HG02571 (cell line): ENCODE measurements at regions not wholly inside any gene's neighbourhood (a gene's known extent, or its start where the extent isn't known, plus 50 kb on each side); places are given as distances from the start of the nearest gene placed in this dataset.
"Not testable (repeated sequence)": the region's sequence is repeated elsewhere in the genome, so short reads cannot be mapped to it uniquely, and the experiment has no call there.

Source experiments
- ATAC-seq: cut with Tn5 transposase; IDR thresholded peaks from one replicate; pipeline ENCODE4 v1.9.1; 2021; ENCODE audit warnings: mild to moderate bottlenecking, moderate library complexity; ENCODE audit not compliant: unreplicated experiment

DNA sequence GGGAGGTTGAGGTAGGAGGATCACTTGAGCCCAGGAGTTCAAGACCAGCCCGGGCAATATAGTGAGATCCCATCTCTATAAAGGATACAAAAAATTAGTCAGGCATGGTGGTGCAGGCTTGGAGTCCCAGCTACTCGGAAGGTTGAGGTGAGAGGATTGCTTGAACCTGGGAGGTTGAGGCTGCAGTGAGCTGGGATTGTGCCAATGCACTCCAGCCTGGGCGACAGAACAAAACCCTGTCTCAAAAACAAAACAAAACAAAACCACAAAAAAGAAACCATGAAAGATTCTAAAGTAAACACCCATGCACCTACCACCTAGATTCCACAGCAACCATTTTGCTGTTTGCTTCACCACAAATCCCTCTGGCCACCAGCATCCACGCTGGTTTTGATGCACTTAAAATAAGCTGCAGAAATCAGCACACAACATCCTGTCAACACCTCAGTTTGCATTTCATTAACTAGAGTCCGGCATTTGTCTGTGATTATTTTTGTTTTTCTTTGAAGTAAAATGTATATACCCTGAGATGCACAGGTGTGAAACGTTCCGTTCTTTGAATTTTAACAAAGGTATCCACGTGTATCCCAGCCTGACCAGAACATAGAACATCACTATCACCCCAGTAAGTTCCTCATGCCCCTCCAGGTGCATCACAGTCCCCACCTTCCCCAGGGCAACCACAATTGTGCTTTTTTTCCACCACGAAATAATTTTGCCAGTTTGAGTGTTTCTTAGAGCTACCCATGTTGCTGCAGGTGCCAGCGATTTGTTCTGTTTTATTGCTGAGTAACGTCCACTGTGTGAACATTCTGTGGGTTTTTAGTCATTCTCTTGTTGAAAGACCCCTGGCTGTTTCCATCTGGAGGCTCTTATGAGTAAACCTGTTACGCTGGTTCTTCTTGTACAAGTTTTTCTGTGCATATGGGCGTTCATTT lies 191.5 kb downstream of the SEC14L1 start:
- no peak for ATAC-seq

DNA sequence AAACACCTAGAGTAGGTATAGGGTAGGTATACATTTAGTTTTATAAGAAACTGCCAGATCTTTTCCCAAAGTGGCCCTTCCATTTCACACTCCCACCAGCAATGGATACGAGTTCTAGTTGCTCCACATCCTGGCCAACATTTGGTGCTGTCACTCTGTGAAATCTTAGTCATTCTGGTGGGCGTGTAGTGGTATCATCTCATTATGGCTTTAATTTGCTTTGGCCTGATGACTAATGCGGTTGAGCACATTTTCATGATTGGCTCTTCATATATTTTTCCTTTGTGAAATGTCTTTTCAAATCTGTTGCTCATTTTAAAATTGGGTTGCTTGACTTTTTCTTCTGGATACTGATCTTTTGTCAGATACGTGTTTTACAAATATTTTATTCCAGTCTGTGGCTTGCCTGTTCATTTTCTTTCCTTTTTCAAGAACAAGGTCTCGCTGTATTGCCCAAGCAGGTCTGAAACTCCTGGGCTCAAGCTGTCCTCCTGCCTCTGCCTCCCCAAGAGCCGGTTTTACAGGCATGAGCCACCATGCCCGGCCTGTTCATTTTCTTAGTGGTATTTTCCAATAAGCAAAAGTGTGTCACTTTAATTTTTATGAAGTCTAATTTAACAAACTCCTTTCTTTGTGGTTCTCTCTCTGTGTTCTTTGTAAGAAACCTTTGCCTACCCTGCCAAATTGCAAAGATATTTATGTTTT lies 192.4 kb downstream of the SEC14L1 start:
- no peak for ATAC-seq

DNA sequence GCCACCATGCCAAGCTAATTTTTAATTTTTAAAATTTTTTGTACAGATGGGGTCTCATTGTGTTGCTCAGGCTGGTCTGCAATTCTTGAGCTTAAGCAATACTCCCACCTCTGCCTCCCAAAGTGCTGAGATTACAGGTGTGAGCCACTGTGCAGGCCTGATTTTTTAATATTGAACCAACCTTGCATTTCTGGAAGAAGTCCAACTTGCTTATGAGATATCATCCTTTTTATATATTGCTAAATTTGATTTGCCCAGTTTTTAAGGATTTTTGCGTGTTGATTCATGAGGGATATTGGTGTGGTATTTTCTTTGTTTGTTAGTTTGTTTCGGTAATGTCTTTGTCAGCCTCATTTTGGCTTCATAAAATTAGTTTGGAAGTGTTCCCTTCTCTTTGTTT lies 196.4 kb downstream of the SEC14L1 start:
- ATAC-seq = no peak

DNA sequence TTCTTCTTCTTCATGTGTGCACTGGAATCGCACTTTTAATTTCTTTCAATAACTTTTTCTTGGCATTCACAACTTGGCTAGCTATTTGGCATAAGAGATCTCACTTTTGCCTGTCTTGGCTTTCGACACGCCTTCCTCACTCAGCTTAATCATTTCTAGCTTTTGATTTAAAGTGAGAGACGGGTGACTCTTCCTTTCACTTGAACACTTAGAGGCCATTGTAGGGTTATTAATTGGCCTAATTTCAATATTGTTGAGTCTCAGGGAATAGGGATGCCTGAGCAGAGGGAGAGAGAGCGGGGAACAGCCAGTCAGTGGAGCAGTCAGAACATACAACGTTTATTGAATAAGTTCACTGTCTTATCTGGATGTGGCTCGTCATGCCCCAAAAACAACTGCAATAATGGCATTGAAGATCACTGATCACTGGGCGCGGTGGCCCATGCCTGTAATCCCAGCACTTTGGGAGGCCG lies 200.3 kb downstream of the SEC14L1 start:
- ATAC-seq = no peak

DNA sequence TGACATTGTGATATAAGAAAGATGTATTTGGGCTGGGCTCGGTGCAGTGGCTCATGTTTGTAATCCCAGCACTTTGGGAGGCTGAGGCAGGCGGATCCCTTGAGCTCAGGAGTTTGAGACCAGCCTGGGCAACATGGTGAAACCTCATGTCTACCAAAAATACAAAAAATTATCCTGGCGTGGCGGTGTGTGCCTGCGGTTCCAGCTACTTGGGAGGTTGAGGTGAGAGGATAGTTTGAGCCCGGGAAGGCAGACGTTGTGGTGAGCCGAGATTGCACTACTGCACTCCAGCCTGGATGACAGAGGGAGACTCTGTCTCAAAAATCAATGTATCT lies 201.9 kb downstream of the SEC14L1 start:
- not testable (repeated sequence) for ATAC-seq

DNA sequence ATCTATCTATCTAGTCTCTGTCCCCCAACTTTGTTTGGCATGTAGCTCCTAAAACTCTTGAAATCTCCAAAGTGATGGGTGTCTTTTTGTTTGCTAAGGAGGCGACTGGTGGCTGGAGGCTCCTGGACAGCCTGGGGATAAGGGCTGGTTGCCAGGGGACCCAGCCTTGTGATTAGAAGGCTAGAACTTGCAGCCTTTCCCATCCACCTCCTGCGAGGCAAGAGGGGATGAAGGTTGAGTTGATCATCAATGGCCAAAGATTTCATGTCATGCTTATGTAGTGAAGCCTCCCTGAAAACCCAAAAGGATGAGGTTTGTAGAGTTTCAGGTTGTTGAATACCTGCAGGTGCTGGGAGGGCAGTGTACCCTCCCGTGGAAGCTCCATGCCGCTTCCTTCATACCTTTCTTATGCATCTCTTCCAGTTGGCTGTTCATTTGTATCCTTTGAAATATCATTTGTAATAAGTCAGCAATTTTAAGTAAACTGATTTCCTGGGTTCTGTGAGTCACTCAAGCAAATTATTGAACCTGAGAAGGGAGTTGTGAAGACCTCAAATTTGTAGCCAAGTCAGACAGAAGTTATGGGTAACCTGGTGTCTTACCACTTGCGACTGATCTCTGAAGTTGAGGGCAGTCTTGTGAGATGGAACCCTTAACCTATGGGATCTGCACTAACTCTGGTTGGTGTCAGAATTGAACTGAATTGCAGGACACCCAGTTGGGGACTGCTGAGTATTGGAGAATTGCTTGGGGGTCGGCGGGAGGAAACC lies 202.4 kb downstream of the SEC14L1 start:
- no peak for ATAC-seq

DNA sequence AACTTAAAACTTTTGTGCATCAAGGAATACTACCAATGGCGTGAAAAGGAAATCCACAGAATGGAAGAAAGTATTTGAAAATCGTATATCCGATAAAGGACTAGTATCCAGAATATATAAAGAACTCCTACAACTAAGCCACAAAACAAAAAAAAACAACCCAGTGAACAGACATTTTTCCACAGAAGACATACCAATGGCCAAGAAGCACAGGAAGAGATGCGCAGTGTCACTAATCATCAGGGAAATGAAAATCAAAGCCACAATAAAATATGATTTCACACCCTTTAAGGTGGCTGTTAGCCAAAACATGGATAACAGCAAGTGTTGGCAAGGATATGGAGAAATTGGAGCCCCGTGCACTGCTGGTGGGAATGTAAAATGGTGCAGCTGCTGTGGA lies 203.3 kb downstream of the SEC14L1 start:
- no peak for ATAC-seq

DNA sequence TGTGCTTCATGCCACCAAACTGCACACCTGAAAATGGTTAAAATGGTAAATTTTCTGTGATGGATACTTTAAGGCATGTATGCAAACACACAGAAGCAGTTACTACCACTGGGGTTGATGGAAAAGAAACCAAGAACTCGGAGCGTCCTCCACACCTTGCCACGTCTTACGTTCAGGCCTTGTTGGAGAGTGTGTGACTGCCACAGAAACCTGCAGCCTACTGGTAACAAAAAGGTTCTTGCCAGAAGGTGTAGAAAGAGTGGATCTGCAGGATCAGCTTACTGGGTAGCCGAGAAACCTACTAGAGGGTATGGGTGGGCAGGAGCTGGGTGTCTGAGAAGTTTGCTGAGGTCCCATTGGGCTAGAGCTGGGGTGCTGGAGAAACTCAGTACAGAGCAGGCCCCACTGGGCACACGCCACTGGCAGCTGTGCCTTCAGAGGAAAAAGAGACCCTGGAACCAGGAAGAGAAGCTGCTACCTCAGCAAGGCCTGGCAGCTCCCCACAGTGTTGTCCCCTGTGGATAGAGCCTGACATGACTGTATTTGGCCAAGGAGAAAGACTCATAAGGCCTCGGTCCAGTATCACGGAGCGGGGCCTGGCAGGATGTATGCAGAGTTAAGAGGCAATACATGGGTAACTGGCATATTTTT lies 204.6 kb downstream of the SEC14L1 start:
- ATAC-seq = no peak

DNA sequence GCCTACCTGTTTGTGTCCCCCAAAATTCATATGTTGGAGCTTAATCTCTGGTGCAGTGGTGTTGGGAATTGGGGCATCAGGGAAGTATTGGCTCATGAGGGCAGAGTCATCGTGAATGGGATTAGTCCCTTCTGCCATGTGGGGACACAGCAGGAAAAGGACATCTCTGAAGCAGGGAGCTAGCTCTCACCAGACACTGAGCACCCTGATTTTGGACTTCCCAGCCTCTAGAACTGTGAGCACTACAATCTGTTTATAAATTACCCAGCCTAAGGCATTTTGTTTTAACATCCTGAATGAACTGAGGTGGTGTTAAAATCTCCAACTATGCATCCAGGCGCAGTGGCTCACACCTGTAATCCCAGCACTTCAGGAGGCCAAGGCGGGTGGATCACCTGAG lies 206.0 kb downstream of the SEC14L1 start:
- ATAC-seq = no peak

DNA sequence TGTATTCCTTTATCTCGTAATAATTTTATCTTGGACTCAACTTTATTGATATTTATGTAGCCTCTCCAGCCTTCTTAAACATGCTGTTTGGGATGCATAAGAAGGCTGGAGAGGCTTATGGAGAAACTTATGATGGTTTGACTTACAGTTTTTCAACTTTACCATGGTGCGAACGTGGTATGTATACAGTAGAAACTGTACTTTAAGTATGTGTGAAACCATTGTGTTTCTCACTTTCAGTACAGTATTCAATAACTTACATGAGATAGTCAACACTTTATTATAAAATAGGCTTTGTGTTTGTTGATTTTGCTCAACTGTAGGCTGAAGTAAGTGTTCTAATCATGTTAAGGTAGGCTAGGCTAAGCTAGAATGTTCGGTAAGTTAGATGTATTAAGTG lies 206.8 kb downstream of the SEC14L1 start:
- ATAC-seq = no peak

DNA sequence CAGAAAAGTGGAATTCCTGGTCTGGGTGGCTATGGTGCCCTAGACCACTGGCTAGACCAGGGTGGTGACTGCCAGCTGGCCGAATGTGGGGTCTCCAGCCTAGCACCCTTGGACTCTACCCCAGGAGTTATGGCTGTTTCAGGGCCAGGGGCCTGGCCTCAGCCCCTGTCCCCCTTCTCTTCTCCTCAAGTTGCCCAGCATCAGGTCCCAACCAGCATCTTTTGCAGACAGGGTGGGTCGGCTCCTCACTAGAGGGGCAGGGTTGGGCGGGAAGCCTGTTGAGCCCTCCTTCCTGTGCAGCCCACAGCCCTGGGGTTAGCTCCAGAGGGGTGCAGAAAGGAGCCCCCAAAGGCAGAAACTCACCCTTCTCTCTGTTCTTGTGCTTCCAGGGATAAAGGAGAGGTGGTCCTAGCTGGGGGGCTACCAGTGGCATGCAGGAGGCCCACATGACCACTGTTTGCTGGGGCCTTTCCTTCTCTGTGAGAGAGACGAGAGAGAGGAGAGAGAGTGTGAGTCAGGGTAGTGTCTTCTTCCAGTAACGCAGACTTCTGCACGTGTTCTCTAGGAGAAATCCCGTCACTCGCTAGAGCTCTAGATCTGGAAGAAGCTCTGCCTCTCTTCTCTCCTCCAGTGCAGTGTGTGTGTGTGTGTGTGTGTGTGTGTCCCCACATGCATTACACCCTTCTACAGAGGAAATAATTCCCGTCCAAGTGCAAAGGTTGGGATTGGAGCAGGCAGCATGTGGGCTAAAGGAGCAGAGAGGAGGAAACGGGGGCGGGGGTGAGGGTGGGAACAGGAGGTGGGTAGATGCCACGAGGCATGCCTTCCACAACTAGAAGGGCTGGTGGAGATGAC lies 209.4 kb downstream of the SEC14L1 start:
- no peak for ATAC-seq

DNA sequence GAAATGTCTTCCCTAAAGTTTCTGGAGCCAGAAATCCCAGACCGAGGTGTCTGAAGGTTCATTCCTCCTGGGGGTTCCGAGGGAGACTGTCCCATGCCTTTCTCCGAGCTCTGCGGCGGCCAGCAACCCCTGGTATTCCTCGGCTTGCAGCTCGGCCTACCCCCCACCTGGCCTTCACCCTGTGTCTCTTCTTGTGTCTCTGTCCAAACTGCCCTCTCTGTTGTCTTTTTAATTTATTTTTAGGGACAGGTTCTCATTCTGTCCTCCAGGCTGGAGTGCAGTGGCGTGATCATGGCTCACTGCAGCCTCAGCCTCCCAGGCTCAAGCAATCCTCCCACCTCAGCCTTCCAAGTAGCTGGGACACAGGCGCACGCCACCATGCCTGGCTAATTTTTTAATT lies 211.7 kb downstream of the SEC14L1 start:
- ATAC-seq = no peak

DNA sequence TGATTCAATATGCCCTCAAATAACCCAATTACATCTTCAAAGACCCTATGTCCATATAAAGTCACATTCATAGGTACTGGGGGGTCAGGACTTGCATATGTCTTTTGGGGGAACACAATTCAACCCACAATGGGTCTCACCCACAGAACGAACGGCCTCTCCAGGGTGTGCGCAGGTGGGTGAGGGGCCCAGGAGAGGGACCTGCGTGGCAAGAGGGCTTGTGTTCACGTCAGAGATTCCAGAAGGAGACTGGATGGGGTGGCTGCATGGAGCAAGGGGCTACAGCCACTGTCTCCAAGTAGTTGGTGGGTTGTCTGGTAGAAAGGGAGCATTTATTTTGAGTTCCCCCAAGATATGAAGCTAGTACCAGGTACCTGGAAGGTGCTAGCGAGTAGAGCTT lies 212.2 kb downstream of the SEC14L1 start:
- no peak for ATAC-seq

DNA sequence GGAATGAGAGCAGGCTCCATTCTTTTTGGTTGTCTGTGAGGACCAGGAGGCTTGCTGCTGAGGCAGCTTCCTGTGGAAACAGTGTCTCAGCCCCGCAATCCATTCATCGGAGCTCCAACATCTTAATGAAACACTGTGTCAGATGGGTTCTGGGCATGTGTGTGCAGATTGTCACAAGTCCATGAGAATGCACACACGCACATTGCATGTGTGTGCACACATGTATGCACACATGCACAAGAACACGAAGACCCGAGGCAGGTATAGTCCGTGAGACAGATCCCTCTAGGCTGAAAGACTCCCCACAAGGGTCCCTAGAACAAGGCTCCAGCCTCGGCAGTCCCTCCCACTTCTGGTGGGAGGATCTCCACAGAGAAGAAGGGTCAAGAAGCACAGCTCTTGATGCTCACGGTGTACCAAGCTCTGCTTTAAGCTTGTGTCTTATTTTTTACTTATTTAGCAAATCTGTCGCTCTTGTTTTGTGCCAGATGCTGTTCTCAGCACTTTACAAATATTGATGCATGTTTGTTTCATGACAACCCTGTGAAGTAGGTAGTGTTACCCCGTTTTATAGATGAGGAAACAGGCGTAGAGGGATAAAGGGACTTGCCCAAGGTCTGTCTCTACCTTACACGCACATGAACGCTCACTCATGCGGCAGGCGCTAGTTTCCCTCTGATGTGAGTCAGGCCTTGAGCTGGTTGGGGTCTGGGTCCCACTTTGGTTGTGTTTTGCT lies 213.1 kb downstream of the SEC14L1 start:
- no peak for ATAC-seq

DNA sequence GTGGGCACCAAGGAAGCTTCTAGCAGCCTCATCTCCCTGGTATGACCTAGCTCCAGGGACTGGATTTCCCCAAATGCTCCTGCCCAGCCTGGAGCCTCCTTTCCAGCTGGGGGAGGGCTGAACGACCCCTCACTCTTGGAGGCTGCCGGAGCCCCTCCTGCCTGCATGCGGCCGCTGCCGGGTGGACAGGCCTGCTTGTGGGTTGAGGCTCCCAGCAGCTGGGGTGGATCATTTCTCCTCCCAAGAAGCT lies 213.6 kb downstream of the SEC14L1 start:
- no peak for ATAC-seq

DNA sequence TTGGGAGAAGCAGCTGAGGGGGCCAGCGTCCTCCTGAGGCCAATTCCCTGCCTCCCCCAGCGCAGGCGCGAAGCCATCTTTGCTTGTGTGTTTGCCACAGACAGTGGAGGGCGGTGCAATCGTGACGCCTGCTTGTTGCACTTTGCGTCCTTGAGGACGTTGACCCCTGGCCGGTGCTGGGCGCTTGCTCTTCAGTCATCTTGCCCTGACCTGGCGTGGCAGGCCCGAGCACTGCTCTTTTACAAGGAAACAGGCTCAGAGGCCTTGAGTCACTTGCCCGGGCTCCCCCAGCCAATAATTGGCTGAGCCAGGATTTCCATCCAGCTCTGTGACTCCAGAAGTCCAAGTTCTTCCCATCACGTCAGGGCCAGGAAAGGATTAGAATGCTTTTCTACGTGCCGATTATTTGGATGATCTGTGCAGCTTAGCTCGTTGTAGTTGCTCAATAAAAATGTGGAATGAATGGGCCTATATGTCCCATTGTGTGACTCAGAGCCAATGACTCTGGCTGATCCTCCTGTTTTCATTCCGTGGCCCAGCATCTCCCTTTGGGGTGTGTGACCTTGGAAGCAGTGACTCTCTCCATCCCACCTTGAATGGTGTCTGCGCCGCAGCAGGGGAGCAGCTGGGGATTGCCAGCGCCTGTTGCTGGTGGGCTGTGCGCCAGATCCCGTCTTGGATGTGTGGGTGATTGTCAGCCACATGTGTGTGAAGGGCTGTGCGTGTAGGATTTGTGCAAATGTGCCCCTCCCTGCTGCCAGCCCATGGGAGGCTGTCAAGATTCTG lies 214.1 kb downstream of the SEC14L1 start:
- ATAC-seq = no peak

DNA sequence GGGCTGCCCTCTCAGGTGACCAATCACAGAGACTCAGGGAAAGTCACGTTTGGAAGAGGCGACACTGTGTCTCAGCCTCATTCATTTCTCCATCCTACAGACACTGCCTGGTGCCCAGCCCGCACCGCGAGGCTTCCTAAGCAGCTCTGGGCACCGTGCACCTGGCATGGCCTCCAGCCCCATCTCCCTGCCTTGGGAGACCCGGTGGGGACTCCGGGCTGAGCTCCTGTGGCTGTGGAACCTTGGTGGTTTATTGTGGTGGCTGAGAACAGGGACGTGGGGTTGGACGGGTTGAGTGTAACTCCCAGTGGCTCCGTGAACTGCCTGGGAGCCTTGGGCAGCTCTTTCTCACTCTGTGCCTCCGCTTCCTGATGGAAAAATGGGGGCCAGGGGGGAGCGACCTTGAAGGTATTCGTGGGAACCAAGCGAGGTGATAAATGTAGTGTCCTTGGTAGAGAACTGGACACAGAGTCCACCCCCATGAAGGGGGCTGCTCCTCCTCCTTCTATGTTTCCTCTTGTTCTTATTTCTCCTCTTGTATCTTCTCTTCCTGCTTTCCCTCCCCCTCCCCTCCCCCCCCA lies 215.4 kb downstream of the SEC14L1 start:
- no peak for ATAC-seq

DNA sequence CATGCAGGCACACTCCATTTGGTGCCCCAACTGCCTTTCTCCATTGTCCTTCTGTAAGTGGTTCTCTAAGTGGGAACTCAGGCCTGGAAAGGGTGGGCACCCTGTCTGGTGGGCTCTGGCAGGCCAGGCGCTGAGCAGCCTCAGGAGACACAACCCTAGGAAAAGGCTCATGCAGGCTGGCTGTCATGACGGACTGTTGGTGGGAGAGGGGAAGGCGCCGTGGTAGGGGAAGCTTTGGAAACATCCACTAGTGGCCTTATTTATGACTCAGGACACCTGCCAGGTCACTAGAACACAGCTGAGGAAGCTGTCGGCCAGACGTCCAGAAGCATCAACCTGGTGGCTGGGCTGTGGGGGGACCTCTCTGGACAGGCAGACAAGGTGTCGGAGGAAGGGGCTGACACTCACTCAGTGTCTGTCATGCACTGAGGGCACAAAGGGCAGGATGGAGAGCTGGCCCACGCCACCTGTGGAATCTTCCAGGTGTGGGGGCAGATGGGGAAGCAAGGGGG lies 216.0 kb downstream of the SEC14L1 start:
- no peak for ATAC-seq
